AG09319 (cell line): ENCODE measurements at regions not wholly inside any gene's neighbourhood (a gene's known extent, or its start where the extent isn't known, plus 50 kb on each side); places are given as distances from the start of the nearest gene placed in this dataset.

Source experiments
- DNase-seq: peaks from one replicate; pipeline ENCODE4 v3.0.0-alpha.2; 2010; ENCODE audit warnings: low read depth; ENCODE audit errors: extremely low read depth
- CTCF ChIP-seq: IDR thresholded peaks from 2 replicates; pipeline ENCODE4 v1.5.1; 2011; ENCODE audit warnings: low read depth, mild to moderate bottlenecking, inconsistent platforms, low read length, moderate library complexity

- no peak for TF ChIP-seq CTCF
- no peak for DNase-seq
Measured at GRCh38 chr4:16382571-16382970, 156.3 kb upstream of the TAPT1 start.

- no peak for TF ChIP-seq CTCF
- DNase-seq, result no peak
Measured at GRCh38 chr4:16377887-16378286, 151.6 kb upstream of the TAPT1 start.

GRCh38 chr4:16365036-16365569 is 138.8 kb upstream of the TAPT1 start:
- no peak for DNase-seq
- no peak for TF ChIP-seq CTCF

GRCh38 chr4:16360694-16361262 is 134.5 kb upstream of the TAPT1 start:
- no peak for DNase-seq
- TF ChIP-seq CTCF, result no peak

- no peak for TF ChIP-seq CTCF
- no peak for DNase-seq
Measured at GRCh38 chr4:16353165-16353564, 126.9 kb upstream of the TAPT1 start.

GRCh38 chr4:16351161-16351560 is 124.9 kb upstream of the TAPT1 start:
- TF ChIP-seq CTCF, result no peak
- DNase-seq, result no peak

- TF ChIP-seq CTCF, result no peak
- DNase-seq, result no peak
Measured at GRCh38 chr4:16344853-16345252, 118.6 kb upstream of the TAPT1 start.
